DOHH2 (cell line): ENCODE measurements at regions not wholly inside any gene's neighbourhood (a gene's known extent, or its start where the extent isn't known, plus 50 kb on each side); places are given as distances from the start of the nearest gene placed in this dataset.

ENCODE experiments used
- H3F3A ChIP-seq: fragments of 200-600 bp; sonication (generic), shearing (Covaris generic); 2 replicates; pipeline ENCODE4 v1.6.0; 2016; ENCODE audit warnings: antibody characterized with exemption, mild to moderate bottlenecking; ENCODE audit not compliant: control insufficient read depth, insufficient read depth
- H3K27ac ChIP-seq: fragments of 200-600 bp; sonication (generic); 2 replicates; pipeline ENCODE4 v1.5.1; 2014; ENCODE audit warnings: low read depth, mild to moderate bottlenecking, low read length, moderate library complexity
- H3K27me3 ChIP-seq: fragments of 200-600 bp; sonication (generic); 2 replicates; pipeline ENCODE4 v1.6.1; 2014; ENCODE audit warnings: mild to moderate bottlenecking, low read length, mixed read lengths; ENCODE audit not compliant: control insufficient read depth
- H3K36me3 ChIP-seq: fragments of 200-600 bp; sonication (generic); 2 replicates; pipeline ENCODE4 v1.6.1; 2014; ENCODE audit warnings: mild to moderate bottlenecking, low read length, moderate library complexity, mixed read lengths; ENCODE audit not compliant: control insufficient read depth
- H3K4me1 ChIP-seq: fragments of 200-600 bp; sonication (generic); 2 replicates; pipeline ENCODE4 v1.6.1; 2014; ENCODE audit warnings: mild to moderate bottlenecking, low read length, mixed read lengths; ENCODE audit not compliant: control insufficient read depth
- H3K4me2 ChIP-seq: fragments of 200-600 bp; sonication (generic); 2 replicates; pipeline ENCODE4 v1.6.0; 2014; ENCODE audit warnings: mild to moderate bottlenecking, low read length, moderate library complexity
- H3K4me3 ChIP-seq: fragments of 200-600 bp; sonication (generic); 2 replicates; pipeline ENCODE4 v1.5.1; 2014; ENCODE audit warnings: mild to moderate bottlenecking, low read length, mixed read lengths
- H3K79me2 ChIP-seq: fragments of 200-600 bp; sonication (generic); 2 replicates; pipeline ENCODE4 v1.6.1; 2014; ENCODE audit warnings: mild to moderate bottlenecking, low read length, mixed read lengths; ENCODE audit not compliant: control insufficient read depth
- H3K9me2 ChIP-seq: fragments of 200-600 bp; sonication (generic); replicated peaks from 2 replicates; pipeline ENCODE4 v1.6.1; 2014; ENCODE audit warnings: mild to moderate bottlenecking, low read length, mixed read lengths; ENCODE audit not compliant: control insufficient read depth
- H3K9me3 ChIP-seq: fragments of 200-600 bp; sonication (generic); 2 replicates; pipeline ENCODE4 v1.6.1; 2014; ENCODE audit warnings: antibody characterized with exemption, low read length, mixed read lengths; ENCODE audit not compliant: control insufficient read depth, insufficient read depth
- H4K20me1 ChIP-seq: fragments of 200-600 bp; sonication (generic); 2 replicates; pipeline ENCODE4 v1.6.0; 2014; ENCODE audit warnings: low read depth, mild to moderate bottlenecking, antibody characterized with exemption, low read length, moderate library complexity; ENCODE audit not compliant: control insufficient read depth, insufficient read depth
- CTCF ChIP-seq: fragments of 200-600 bp; sonication (generic); IDR thresholded peaks from one replicate; pipeline ENCODE4 v1.5.1; 2014; ENCODE audit warnings: antibody characterized with exemption, mild to moderate bottlenecking, low read depth, low read length; ENCODE audit not compliant: poor library complexity, severe bottlenecking
- EZH2phosphoT487 ChIP-seq: fragments of 200-600 bp; sonication (generic); IDR thresholded peaks from 2 replicates; pipeline ENCODE4 v1.6.1; 2017; ENCODE audit warnings: borderline replicate concordance, mild to moderate bottlenecking, antibody characterized with exemption, low read length, moderate library complexity, mixed read lengths

GRCh38 chr2:41904459-41904858, 143.4 kb upstream of the PKDCC start:
- Histone ChIP-seq H3K27me3 (peaks cover 10% of the 10 kb centered on the region; the same call in 1 of the 2 replicates), H3F3A (no peaks in the 10 kb centered on the region), H3K9me3 (no peaks in the 10 kb centered on the region), H3K4me3 (no peak overlapping the region), H3K79me2 (no peaks in the 10 kb centered on the region), H3K4me2 (no peak overlapping the region), H3K4me1 (no peaks in the 10 kb centered on the region), H3K36me3 (no peaks in the 10 kb centered on the region), H3K27ac (no peak overlapping the region), H3K9me2 (no peaks in the 10 kb centered on the region), H4K20me1 (no peaks in the 10 kb centered on the region)
- TF ChIP-seq CTCF (no peak), EZH2phosphoT487 (no peak)

- no peaks in the 10 kb centered on the region for H3K4me1 ChIP-seq
- no peak for TF ChIP-seq CTCF
- TF ChIP-seq EZH2phosphoT487, result no peak
- H3F3A ChIP-seq, result no peaks in the 10 kb centered on the region
- H3K36me3 ChIP-seq, result no peaks in the 10 kb centered on the region
- no peak overlapping the region for H3K4me3 ChIP-seq
- no peaks in the 10 kb centered on the region for H3K9me3 ChIP-seq
- peaks cover 9% of the 10 kb centered on the region; the same call in 1 of the 2 replicates for H3K27me3 ChIP-seq
- no peaks in the 10 kb centered on the region for H4K20me1 ChIP-seq
- H3K4me2 ChIP-seq, result no peak overlapping the region
- H3K79me2 ChIP-seq, result no peaks in the 10 kb centered on the region
- no peaks in the 10 kb centered on the region for H3K9me2 ChIP-seq
- no peak overlapping the region for H3K27ac ChIP-seq
Observed at GRCh38 chr2:41905597-41906337, 142.1 kb upstream of the PKDCC start.

- Histone ChIP-seq H3K27ac (no peak overlapping the region), H3K27me3 (peaks cover 9% of the 10 kb centered on the region; the same call in 1 of the 2 replicates), H3K4me1 (no peaks in the 10 kb centered on the region), H3K9me2 (no peaks in the 10 kb centered on the region), H3K9me3 (no peaks in the 10 kb centered on the region), H4K20me1 (no peaks in the 10 kb centered on the region), H3K4me2 (no peak overlapping the region), H3K36me3 (no peaks in the 10 kb centered on the region), H3K4me3 (no peak overlapping the region), H3K79me2 (no peaks in the 10 kb centered on the region), H3F3A (no peaks in the 10 kb centered on the region)
- TF ChIP-seq CTCF (no peak), EZH2phosphoT487 (no peak)
Observed at GRCh38 chr2:41906338-41906725, 141.5 kb upstream of the PKDCC start.
